ENCODE measurements at regions not wholly inside any gene's neighbourhood (a gene's known extent, or its start where the extent isn't known, plus 50 kb on each side); places are given as distances from the start of the nearest gene placed in this dataset.

GRCh38 chr4:104907074-104907649 lies 239.5 kb upstream of the TET2 start:
- dilution Hi-C loops (cut with MboI; ENCODE audit: extremely low pct_ligation_motif_present, low sequenced_read_pairs): no loop called here
- no TSS peak for BruUV-seq (replicated peaks)
- no peak overlapping the region for H3K27ac ChIP-seq (ENCODE audit: insufficient read depth, low read depth, low read length)

More at GRCh38 chr4:104907074-104907649, 239.5 kb upstream of the TET2 start:
- intact Hi-C loops (cut with micrococcal nuclease): no loop called here
- Histone ChIP-seq H3K36me3 (ENCODE audit: control insufficient read depth in 2 of 2, extremely low read depth in 1 of 2, insufficient read depth in 2 of 2, low read length in 2 of 2) (no peaks in the 10 kb centered on the region), H3K79me2 (ENCODE audit: control insufficient read depth, insufficient read depth, low read length) (no peaks in the 10 kb centered on the region), H3K4me3 (replicated peaks in 1 of 3; ENCODE audit: insufficient read depth in 1 of 3, low read depth in 1 of 3, low read length in 3 of 3) (no peak overlapping the region), H3K27me3 (ENCODE audit: control insufficient read depth in 2 of 2, insufficient read depth in 2 of 2, low read length in 2 of 2) (no peaks in the 10 kb centered on the region), H3K4me1 (ENCODE audit: control insufficient read depth, extremely low read depth, insufficient read depth, low read length) (no peaks in the 10 kb centered on the region), H2AFZ (ENCODE audit: low read depth, low read length) (no peak overlapping the region), H4K20me1 (replicated peaks; ENCODE audit: control insufficient read depth, extremely low read depth, insufficient read depth, low read length) (no peaks in the 10 kb centered on the region), H3K9me3 (replicated peaks; ENCODE audit: control insufficient read depth, insufficient read depth, low read length) (no peaks in the 10 kb centered on the region), H3K4me2 (ENCODE audit: insufficient read depth, low read length) (no peak overlapping the region), H3K9me1 (replicated peaks; ENCODE audit: control insufficient read depth, extremely low read depth, insufficient read depth, low read length) (no peaks in the 10 kb centered on the region), H3K9ac (replicated peaks; ENCODE audit: extremely low read depth, insufficient read depth, low read length) (no peak overlapping the region)
- TF ChIP-seq MAX (IDR thresholded peaks at IDR 0.05; ENCODE audit: insufficient read depth, insufficient read length) (no peak), GATA2 (IDR thresholded peaks at IDR 0.05; ENCODE audit: insufficient read depth, insufficient read length, low read depth, low read length) (no peak), POLR2AphosphoS5 (IDR thresholded peaks at IDR 0.05; ENCODE audit: insufficient read depth, low read depth, low read length) (no peak), JUN (IDR thresholded peaks at IDR 0.05; ENCODE audit: borderline replicate concordance, insufficient read depth, insufficient read length, low read depth) (no peak), CTCF (IDR thresholded peaks at IDR 0.05; ENCODE audit: extremely low read depth in 1 of 2, insufficient read depth in 1 of 2, low read depth in 1 of 2, low read length in 2 of 2) (no peak), EZH2 (IDR thresholded peaks at IDR 0.05; ENCODE audit: borderline replicate concordance, low read depth, low read length, severe bottlenecking) (no peak), FOS (IDR thresholded peaks at IDR 0.05; ENCODE audit: borderline replicate concordance, insufficient read depth, low read length) (no peak), POLR2A (IDR thresholded peaks at IDR 0.05; ENCODE audit: low read depth, low read length) (no peak), MYC (IDR thresholded peaks at IDR 0.05; ENCODE audit: low read depth, low read length) (no peak)
- no peak for FAIRE-seq
- DNase-seq (ENCODE audit: low read depth, low spot score): no peak
- ChIA-PET POLR2A (no interaction called here), CTCF (no interaction called here)

Data from endothelial cell of umbilical vein (primary cell).